ENCODE measurements at regions not wholly inside any gene's neighbourhood (a gene's known extent, or its start where the extent isn't known, plus 50 kb on each side); places are given as distances from the start of the nearest gene placed in this dataset.

GRCh38 chr5:116754556-116754955 lies 179.9 kb upstream of the SEMA6A start:
- TF ChIP-seq POLR2A (IDR thresholded peaks at IDR 0.05; ENCODE audit: low read depth, low read length) = no peak
- Histone ChIP-seq H3K79me2 (ENCODE audit: control insufficient read depth, insufficient read depth, low read length) (no peaks in the 10 kb centered on the region), H3K27me3 (ENCODE audit: control insufficient read depth in 2 of 2, insufficient read depth in 2 of 2, low read length in 2 of 2) (no peaks in the 10 kb centered on the region), H3K27ac (ENCODE audit: insufficient read depth, low read depth, low read length) (no peak overlapping the region), H4K20me1 (replicated peaks; ENCODE audit: control insufficient read depth, extremely low read depth, insufficient read depth, low read length) (no peaks in the 10 kb centered on the region), H2AFZ (ENCODE audit: low read depth, low read length) (no peak overlapping the region), H3K36me3 (ENCODE audit: control insufficient read depth in 2 of 2, extremely low read depth in 1 of 2, insufficient read depth in 2 of 2, low read length in 2 of 2) (no peaks in the 10 kb centered on the region), H3K4me1 (ENCODE audit: control insufficient read depth, extremely low read depth, insufficient read depth, low read length) (no peaks in the 10 kb centered on the region), H3K9ac (replicated peaks; ENCODE audit: extremely low read depth, insufficient read depth, low read length) (no peak overlapping the region), H3K9me3 (replicated peaks; ENCODE audit: control insufficient read depth, insufficient read depth, low read length) (no peaks in the 10 kb centered on the region), H3K4me2 (ENCODE audit: insufficient read depth, low read length) (no peak overlapping the region), H3K9me1 (replicated peaks; ENCODE audit: control insufficient read depth, extremely low read depth, insufficient read depth, low read length) (no peaks in the 10 kb centered on the region), H3K4me3 (replicated peaks in 1 of 3; ENCODE audit: insufficient read depth in 1 of 3, low read depth in 1 of 3, low read length in 3 of 3) (no peak overlapping the region)
- CTCF ChIA-PET = no interaction called here
- POLR2A ChIA-PET = no interaction called here
- FAIRE-seq = no peak
- DNase-seq (ENCODE audit: low read depth, low spot score) = no peak
- no TSS peak for BruUV-seq (replicated peaks)
- intact Hi-C loops (cut with micrococcal nuclease) = no loop called here
- dilution Hi-C loops (cut with MboI; ENCODE audit: extremely low pct_ligation_motif_present, low sequenced_read_pairs) = no loop called here

GRCh38 chr5:116751684-116752083 lies 177.1 kb upstream of the SEMA6A start:
- ChIA-PET CTCF (no interaction called here), POLR2A (no interaction called here)
- H3K9me3 ChIP-seq (replicated peaks; ENCODE audit: control insufficient read depth, insufficient read depth, low read length) = no peaks in the 10 kb centered on the region
- no peak overlapping the region for H2AFZ ChIP-seq (ENCODE audit: low read depth, low read length)
- no peak overlapping the region for H3K4me2 ChIP-seq (ENCODE audit: insufficient read depth, low read length)
- no peak overlapping the region for H3K9ac ChIP-seq (replicated peaks; ENCODE audit: extremely low read depth, insufficient read depth, low read length)
- no peaks in the 10 kb centered on the region for H3K9me1 ChIP-seq (replicated peaks; ENCODE audit: control insufficient read depth, extremely low read depth, insufficient read depth, low read length)
- FAIRE-seq = no peak
- DNase-seq (ENCODE audit: low read depth, low spot score) = no peak
- dilution Hi-C loops (cut with MboI; ENCODE audit: extremely low pct_ligation_motif_present, low sequenced_read_pairs) = no loop called here
- H3K27ac ChIP-seq (ENCODE audit: insufficient read depth, low read depth, low read length) = no peak overlapping the region
- no peaks in the 10 kb centered on the region for H3K4me1 ChIP-seq (ENCODE audit: control insufficient read depth, extremely low read depth, insufficient read depth, low read length)
- H3K4me3 ChIP-seq (replicated peaks in 1 of 3; ENCODE audit: insufficient read depth in 1 of 3, low read depth in 1 of 3, low read length in 3 of 3) = no peak overlapping the region
- H4K20me1 ChIP-seq (replicated peaks; ENCODE audit: control insufficient read depth, extremely low read depth, insufficient read depth, low read length) = no peaks in the 10 kb centered on the region
- H3K27me3 ChIP-seq (ENCODE audit: control insufficient read depth in 2 of 2, insufficient read depth in 2 of 2, low read length in 2 of 2) = no peaks in the 10 kb centered on the region
- H3K79me2 ChIP-seq (ENCODE audit: control insufficient read depth, insufficient read depth, low read length) = no peaks in the 10 kb centered on the region
- no peaks in the 10 kb centered on the region for H3K36me3 ChIP-seq (ENCODE audit: control insufficient read depth in 2 of 2, extremely low read depth in 1 of 2, insufficient read depth in 2 of 2, low read length in 2 of 2)
- TF ChIP-seq POLR2A (IDR thresholded peaks at IDR 0.05; ENCODE audit: low read depth, low read length) (no peak), MYC (IDR thresholded peaks at IDR 0.05; ENCODE audit: low read depth, low read length) (no peak), FOS (IDR thresholded peaks at IDR 0.05; ENCODE audit: borderline replicate concordance, insufficient read depth, low read length) (no peak), MAX (IDR thresholded peaks at IDR 0.05; ENCODE audit: insufficient read depth, insufficient read length) (no peak), CTCF (IDR thresholded peaks at IDR 0.05; ENCODE audit: extremely low read depth in 1 of 2, insufficient read depth in 1 of 2, low read depth in 1 of 2, low read length in 2 of 2) (no peak), POLR2AphosphoS5 (IDR thresholded peaks at IDR 0.05; ENCODE audit: insufficient read depth, low read depth, low read length) (no peak), JUN (IDR thresholded peaks at IDR 0.05; ENCODE audit: borderline replicate concordance, insufficient read depth, insufficient read length, low read depth) (no peak), EZH2 (IDR thresholded peaks at IDR 0.05; ENCODE audit: borderline replicate concordance, low read depth, low read length, severe bottlenecking) (no peak)
- intact Hi-C loops (cut with micrococcal nuclease) = no loop called here
- no TSS peak for BruUV-seq (replicated peaks)
